ENCODE measurements at regions not wholly inside any gene's neighbourhood (a gene's known extent, or its start where the extent isn't known, plus 50 kb on each side); places are given as distances from the start of the nearest gene placed in this dataset.

- TF ChIP-seq, protein P1, sequence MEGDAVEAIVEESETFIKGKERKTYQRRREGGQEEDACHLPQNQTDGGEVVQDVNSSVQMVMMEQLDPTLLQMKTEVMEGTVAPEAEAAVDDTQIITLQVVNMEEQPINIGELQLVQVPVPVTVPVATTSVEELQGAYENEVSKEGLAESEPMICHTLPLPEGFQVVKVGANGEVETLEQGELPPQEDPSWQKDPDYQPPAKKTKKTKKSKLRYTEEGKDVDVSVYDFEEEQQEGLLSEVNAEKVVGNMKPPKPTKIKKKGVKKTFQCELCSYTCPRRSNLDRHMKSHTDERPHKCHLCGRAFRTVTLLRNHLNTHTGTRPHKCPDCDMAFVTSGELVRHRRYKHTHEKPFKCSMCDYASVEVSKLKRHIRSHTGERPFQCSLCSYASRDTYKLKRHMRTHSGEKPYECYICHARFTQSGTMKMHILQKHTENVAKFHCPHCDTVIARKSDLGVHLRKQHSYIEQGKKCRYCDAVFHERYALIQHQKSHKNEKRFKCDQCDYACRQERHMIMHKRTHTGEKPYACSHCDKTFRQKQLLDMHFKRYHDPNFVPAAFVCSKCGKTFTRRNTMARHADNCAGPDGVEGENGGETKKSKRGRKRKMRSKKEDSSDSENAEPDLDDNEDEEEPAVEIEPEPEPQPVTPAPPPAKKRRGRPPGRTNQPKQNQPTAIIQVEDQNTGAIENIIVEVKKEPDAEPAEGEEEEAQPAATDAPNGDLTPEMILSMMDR (IDR thresholded peaks at IDR 0.05; ENCODE audit: low read length) = no peak
- no peak for TF ChIP-seq EZH2 (optimal IDR thresholded peaks at IDR 0.05; ENCODE audit: low read depth, low read length)
- TF ChIP-seq EZH2phosphoT487 (IDR thresholded peaks at IDR 0.05; ENCODE audit: low read length) = no peak
Observed at GRCh38 chr15:38810686-38811085, 246.1 kb upstream of the RASGRP1 start.

All from MM.1S (cell line).